ENCODE measurements at regions not wholly inside any gene's neighbourhood (a gene's known extent, or its start where the extent isn't known, plus 50 kb on each side); places are given as distances from the start of the nearest gene placed in this dataset.

GRCh38 chr11:70867281-70868047, 384.9 kb downstream of the SHANK2 start:
- no TSS peak for BruUV-seq (replicated peaks)
- no peak overlapping the region for H3K27ac Mint-ChIP-seq (ENCODE audit: unreplicated experiment)
- no peak for TF ChIP-seq CTCF (IDR thresholded peaks at IDR 0.05; ENCODE audit: unreplicated experiment)

GRCh38 chr11:70868341-70868885, 384.0 kb downstream of the SHANK2 start:
- H3K4me3 Mint-ChIP-seq (ENCODE audit: low read depth, unreplicated experiment): no peak overlapping the region
- no peak for DNase-seq
- no peaks in the 10 kb centered on the region for H3K4me1 Mint-ChIP-seq (ENCODE audit: low read depth, unreplicated experiment)
- peaks cover 4% of the 10 kb centered on the region for H3K36me3 Mint-ChIP-seq (ENCODE audit: insufficient read depth, unreplicated experiment)
- H3K27ac Mint-ChIP-seq (ENCODE audit: unreplicated experiment): no peak overlapping the region
- CTCF ChIA-PET: no interaction called here
- no peaks in the 10 kb centered on the region for H3K9me3 Mint-ChIP-seq (ENCODE audit: low read depth, unreplicated experiment)
- intact Hi-C loops (cut with micrococcal nuclease; ENCODE audit: unreplicated experiment): no loop called here
- BruUV-seq (replicated peaks): no TSS peak
- no peak for TF ChIP-seq CTCF (IDR thresholded peaks at IDR 0.05; ENCODE audit: unreplicated experiment)
- no peaks in the 10 kb centered on the region for H3K27me3 Mint-ChIP-seq (ENCODE audit: unreplicated experiment)

More at GRCh38 chr11:70867281-70868047, 384.9 kb downstream of the SHANK2 start:
- Mint-ChIP-seq H3K4me3 (ENCODE audit: low read depth, unreplicated experiment) (no peak overlapping the region), H3K27me3 (ENCODE audit: unreplicated experiment) (no peaks in the 10 kb centered on the region), H3K36me3 (ENCODE audit: insufficient read depth, unreplicated experiment) (peaks cover 2% of the 10 kb centered on the region), H3K4me1 (ENCODE audit: low read depth, unreplicated experiment) (no peaks in the 10 kb centered on the region), H3K9me3 (ENCODE audit: low read depth, unreplicated experiment) (no peaks in the 10 kb centered on the region)
- DNase-seq: no peak
- CTCF ChIA-PET: no interaction called here
- intact Hi-C loops (cut with micrococcal nuclease; ENCODE audit: unreplicated experiment): no loop called here

DNA sequence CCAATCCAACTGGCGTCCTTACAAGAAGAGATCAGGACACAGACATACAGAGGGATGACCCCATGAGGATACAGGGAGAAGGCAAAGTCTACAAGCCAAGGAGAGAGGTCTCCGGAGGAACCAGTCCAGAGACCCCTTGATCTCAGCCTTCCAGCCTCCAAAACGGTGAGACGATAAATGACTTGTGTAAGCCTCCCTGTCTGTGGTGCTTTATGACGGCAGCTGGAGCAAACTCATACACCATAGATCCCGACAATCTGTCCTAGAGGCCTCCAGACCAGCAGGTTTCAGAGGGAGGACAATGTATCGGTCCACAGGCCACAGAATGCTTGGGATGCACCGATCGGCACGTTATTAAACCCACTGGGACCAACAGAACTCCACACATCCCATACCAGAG, 383.3 kb downstream of the SHANK2 start:
- TF ChIP-seq CTCF (IDR thresholded peaks at IDR 0.05; ENCODE audit: unreplicated experiment): no peak
- peaks cover 4% of the 10 kb centered on the region for H3K36me3 Mint-ChIP-seq (ENCODE audit: insufficient read depth, unreplicated experiment)
- BruUV-seq (replicated peaks): no TSS peak
- intact Hi-C loops (cut with micrococcal nuclease; ENCODE audit: unreplicated experiment): no loop called here
- no peaks in the 10 kb centered on the region for H3K27me3 Mint-ChIP-seq (ENCODE audit: unreplicated experiment)
- no peak for DNase-seq
- H3K9me3 Mint-ChIP-seq (ENCODE audit: low read depth, unreplicated experiment): no peaks in the 10 kb centered on the region
- no peaks in the 10 kb centered on the region for H3K4me1 Mint-ChIP-seq (ENCODE audit: low read depth, unreplicated experiment)
- H3K27ac Mint-ChIP-seq (ENCODE audit: unreplicated experiment): no peak overlapping the region
- CTCF ChIA-PET: no interaction called here
- H3K4me3 Mint-ChIP-seq (ENCODE audit: low read depth, unreplicated experiment): no peak overlapping the region

- Mint-ChIP-seq H3K27ac (ENCODE audit: unreplicated experiment) (no peak overlapping the region), H3K4me1 (ENCODE audit: low read depth, unreplicated experiment) (no peaks in the 10 kb centered on the region), H3K27me3 (ENCODE audit: unreplicated experiment) (no peaks in the 10 kb centered on the region), H3K9me3 (ENCODE audit: low read depth, unreplicated experiment) (no peaks in the 10 kb centered on the region), H3K4me3 (ENCODE audit: low read depth, unreplicated experiment) (no peak overlapping the region), H3K36me3 (ENCODE audit: insufficient read depth, unreplicated experiment) (peaks cover 4% of the 10 kb centered on the region)
- intact Hi-C loops (cut with micrococcal nuclease; ENCODE audit: unreplicated experiment): no loop called here
- TF ChIP-seq CTCF (IDR thresholded peaks at IDR 0.05; ENCODE audit: unreplicated experiment): no peak
- BruUV-seq (replicated peaks): no TSS peak
- CTCF ChIA-PET: no interaction called here
- no peak for DNase-seq
These were observed 380.5 kb downstream of the SHANK2 start for GRCh38 chr11:70871881-70872280.

All from Calu3 (cell line).